NCI-H2171 treated with DMSO at 0.1 percent for 48 hours (cell line): ENCODE measurements at regions not wholly inside any gene's neighbourhood (a gene's known extent, or its start where the extent isn't known, plus 50 kb on each side); places are given as distances from the start of the nearest gene placed in this dataset.
A peak's percentile ranks its signal among the peaks of the same experiment; 100 is the strongest.

Experiments
- DNase-seq: peaks from one replicate; lab custom pipeline; 2025; lab: John Stamatoyannopoulos, UW

GRCh38 chr13:102935896-102936321, 90.1 kb downstream of the ERCC5 start:
- no peak for DNase-seq

- no peak for DNase-seq
Measured at GRCh38 chr13:102933523-102933922, 87.7 kb downstream of the ERCC5 start.

- DNase-seq = no peak
Measured at GRCh38 chr13:102933122-102933521, 87.3 kb downstream of the ERCC5 start.

GRCh38 chr13:102932331-102932730, 86.5 kb downstream of the ERCC5 start:
- DNase-seq = no peak

- peak; percentile 34 for DNase-seq
Measured at GRCh38 chr13:102930566-102930965, 84.7 kb downstream of the ERCC5 start.

- no peak for DNase-seq
Measured at GRCh38 chr13:102928941-102929675, 83.3 kb downstream of the ERCC5 start.
